Activated CD4-positive, alpha-beta T cell treated with anti-CD3 and anti-CD28 coated beads, Interleukin-2, amount 10 ng/mL, durations not matched to agents 7 days and 5 days (primary cell): ENCODE measurements at regions not wholly inside any gene's neighbourhood (a gene's known extent, or its start where the extent isn't known, plus 50 kb on each side); places are given as distances from the start of the nearest gene placed in this dataset.

Experiments
- CTCF ChIA-PET: fragments of 350-600 bp; sonication (Branson Sonifier 250); formaldehyde crosslinking; loops from one replicate; lab custom pipeline; 2021; ENCODE audit warnings: antibody characterized with exemption; lab: Charles Lee
- POLR2A ChIA-PET: fragments of 350-600 bp; sonication (Branson Sonifier 250); formaldehyde crosslinking; loops from one replicate; lab custom pipeline; 2021; ENCODE audit warnings: antibody characterized with exemption; lab: Charles Lee
- DNase-seq: peaks from one replicate; pipeline ENCODE4 v3.0.0-alpha.2; 2020
- H3K27ac Mint-ChIP-seq: one replicate; pipeline ENCODE4 v1.8.0; 2021; ENCODE audit warnings: mild to moderate bottlenecking, moderate library complexity, mixed read lengths
- H3K27me3 Mint-ChIP-seq: one replicate; pipeline ENCODE4 v1.8.0; 2021; ENCODE audit warnings: mixed read lengths
- H3K36me3 Mint-ChIP-seq: one replicate; pipeline ENCODE4 v1.8.0; 2021; ENCODE audit warnings: low read depth, mixed read lengths
- H3K4me1 Mint-ChIP-seq: one replicate; pipeline ENCODE4 v1.8.0; 2021; ENCODE audit warnings: mixed read lengths
- H3K4me3 Mint-ChIP-seq: one replicate; pipeline ENCODE4 v1.8.0; 2021; ENCODE audit warnings: mild to moderate bottlenecking, moderate library complexity, mixed read lengths
- H3K9me3 Mint-ChIP-seq: one replicate; pipeline ENCODE4 v1.8.0; 2021; ENCODE audit warnings: mixed read lengths

DNA sequence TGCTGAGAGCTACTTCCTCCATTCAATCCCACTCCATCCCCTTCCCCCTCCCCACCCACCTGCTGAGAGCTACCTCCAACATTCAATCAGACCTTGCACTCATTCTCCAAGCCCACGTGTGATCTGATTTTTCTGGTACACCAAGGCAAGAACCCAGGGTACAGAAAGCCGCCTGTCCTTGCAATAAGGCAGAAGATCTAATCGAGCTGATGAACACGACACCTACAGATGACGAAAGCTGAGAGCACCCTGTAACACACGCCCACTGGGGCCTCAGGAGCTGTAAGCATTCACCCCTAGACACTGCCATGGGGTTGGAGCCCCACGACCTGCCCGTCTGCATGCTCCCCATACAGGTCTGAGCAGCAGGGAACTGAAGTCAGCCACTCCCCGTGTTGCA, 58.3 kb downstream of the TRIML1 start:
- H3K4me1 Mint-ChIP-seq = no peaks in the 10 kb centered on the region
- H3K27ac Mint-ChIP-seq = no peak overlapping the region
- no peak overlapping the region for H3K4me3 Mint-ChIP-seq
- H3K27me3 Mint-ChIP-seq = no peaks in the 10 kb centered on the region
- CTCF ChIA-PET = no interaction called here
- DNase-seq = no peak
- POLR2A ChIA-PET = no interaction called here
- peaks cover 16% of the 10 kb centered on the region for H3K9me3 Mint-ChIP-seq
- H3K36me3 Mint-ChIP-seq = no peaks in the 10 kb centered on the region

DNA sequence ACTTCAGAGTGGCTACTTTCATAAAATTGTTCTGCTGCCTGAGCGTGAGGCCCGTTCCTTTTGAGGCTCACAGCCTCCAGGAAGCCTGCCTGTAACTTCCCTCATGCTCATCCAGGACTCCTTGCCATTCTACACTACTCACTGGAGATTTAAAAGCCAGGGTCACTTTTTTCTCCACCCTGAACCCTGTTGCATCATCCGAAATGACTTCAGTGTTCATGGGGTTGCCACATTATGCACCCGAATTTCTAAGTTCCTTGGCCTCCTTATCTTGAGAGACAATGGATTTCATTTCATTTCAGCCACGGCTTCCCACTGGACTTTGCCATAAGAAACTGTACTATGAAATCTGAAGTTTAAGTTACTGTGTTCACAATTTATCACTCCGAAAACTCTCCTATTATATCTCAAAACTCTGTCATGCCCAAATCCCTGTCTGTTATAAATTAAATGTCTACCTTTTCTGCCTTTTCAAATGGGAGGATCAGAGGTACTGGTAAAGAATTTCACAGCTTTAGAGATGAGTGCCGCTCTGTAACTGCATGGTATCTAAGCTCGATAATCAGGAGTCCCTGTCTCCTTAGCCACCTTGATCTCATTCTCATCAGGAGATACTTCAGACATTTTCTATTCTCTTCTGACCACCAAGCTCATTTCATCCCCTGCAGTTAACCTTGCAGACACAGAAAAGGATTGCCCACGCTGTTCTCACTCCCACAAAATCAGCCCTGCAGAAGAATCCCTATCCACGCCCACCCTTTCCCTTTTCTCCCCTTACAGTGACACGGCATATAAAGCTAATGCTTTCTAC, 59.9 kb downstream of the TRIML1 start:
- no peak overlapping the region for H3K4me3 Mint-ChIP-seq
- no peaks in the 10 kb centered on the region for H3K4me1 Mint-ChIP-seq
- H3K36me3 Mint-ChIP-seq = no peaks in the 10 kb centered on the region
- H3K27ac Mint-ChIP-seq = no peak overlapping the region
- DNase-seq = no peak
- peaks cover 16% of the 10 kb centered on the region for H3K9me3 Mint-ChIP-seq
- ChIA-PET CTCF (no interaction called here), POLR2A (no interaction called here)
- H3K27me3 Mint-ChIP-seq = no peaks in the 10 kb centered on the region

- ChIA-PET CTCF (no interaction called here), POLR2A (no interaction called here)
- Mint-ChIP-seq H3K27ac (no peak overlapping the region), H3K36me3 (no peaks in the 10 kb centered on the region), H3K9me3 (peaks cover 20% of the 10 kb centered on the region), H3K4me3 (no peak overlapping the region), H3K4me1 (no peaks in the 10 kb centered on the region), H3K27me3 (no peaks in the 10 kb centered on the region)
- DNase-seq = no peak
Measured at GRCh38 chr4:188201851-188202250, 62.6 kb downstream of the TRIML1 start.

- Mint-ChIP-seq H3K4me3 (no peak overlapping the region), H3K27ac (no peak overlapping the region), H3K9me3 (peaks cover 17% of the 10 kb centered on the region), H3K4me1 (no peaks in the 10 kb centered on the region), H3K27me3 (no peaks in the 10 kb centered on the region), H3K36me3 (no peaks in the 10 kb centered on the region)
- POLR2A ChIA-PET = no interaction called here
- no peak for DNase-seq
- CTCF ChIA-PET = no interaction called here
Measured at GRCh38 chr4:188206783-188207182, 67.5 kb downstream of the TRIML1 start.

DNA sequence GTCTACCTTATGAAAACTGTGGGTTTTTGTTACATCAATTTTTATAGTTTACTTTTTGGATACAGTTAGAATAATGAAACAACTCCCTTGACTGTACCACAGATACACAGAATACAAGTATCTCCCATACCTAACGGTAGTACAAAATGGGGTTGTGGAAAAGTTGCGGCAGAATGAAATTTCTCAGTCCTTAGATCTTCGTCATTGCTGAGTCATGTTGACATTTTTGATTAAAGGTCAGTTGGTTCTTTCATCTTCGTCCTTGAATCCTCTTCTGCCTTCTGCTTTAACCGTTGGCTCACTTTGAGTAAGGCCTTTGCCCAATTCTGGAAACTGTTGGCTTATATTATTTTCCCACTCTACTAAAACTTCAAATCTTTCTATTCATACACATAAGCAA, 75.6 kb downstream of the TRIML1 start:
- no peaks in the 10 kb centered on the region for H3K4me1 Mint-ChIP-seq
- H3K9me3 Mint-ChIP-seq = peaks cover 9% of the 10 kb centered on the region
- H3K36me3 Mint-ChIP-seq = no peaks in the 10 kb centered on the region
- no peaks in the 10 kb centered on the region for H3K27me3 Mint-ChIP-seq
- DNase-seq = no peak
- no peak overlapping the region for H3K4me3 Mint-ChIP-seq
- ChIA-PET POLR2A (no interaction called here), CTCF (no interaction called here)
- no peak overlapping the region for H3K27ac Mint-ChIP-seq

GRCh38 chr4:188218392-188218791, 79.2 kb downstream of the TRIML1 start:
- ChIA-PET POLR2A (no interaction called here), CTCF (no interaction called here)
- no peaks in the 10 kb centered on the region for H3K4me1 Mint-ChIP-seq

DNA sequence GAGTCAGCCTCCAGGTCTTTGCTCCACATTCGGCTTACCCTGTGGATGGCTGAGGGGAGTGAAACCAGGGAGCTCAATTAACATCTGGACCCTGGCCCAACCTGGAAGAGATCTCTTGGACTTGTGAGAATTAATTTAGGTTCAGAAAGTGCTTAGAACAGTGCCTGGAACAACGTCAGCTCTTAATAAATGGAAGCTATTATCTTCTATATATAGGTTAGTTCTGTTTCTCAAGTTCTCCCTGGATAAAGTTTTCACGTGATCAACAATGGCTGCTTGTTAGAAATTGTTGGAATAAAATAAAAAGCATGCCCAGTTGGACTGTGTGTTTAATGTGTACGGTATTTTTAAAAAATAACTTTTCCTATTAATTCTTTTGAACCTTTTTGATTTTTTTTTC, 80.8 kb downstream of the TRIML1 start:
- DNase-seq = no peak
- no peaks in the 10 kb centered on the region for H3K4me1 Mint-ChIP-seq
- POLR2A ChIA-PET = no interaction called here
- no peaks in the 10 kb centered on the region for H3K36me3 Mint-ChIP-seq
- no peaks in the 10 kb centered on the region for H3K27me3 Mint-ChIP-seq
- H3K27ac Mint-ChIP-seq = no peak overlapping the region
- no peak overlapping the region for H3K4me3 Mint-ChIP-seq
- H3K9me3 Mint-ChIP-seq = peaks cover 8% of the 10 kb centered on the region
- CTCF ChIA-PET = no interaction called here

More at GRCh38 chr4:188218392-188218791, 79.2 kb downstream of the TRIML1 start:
- H3K27ac Mint-ChIP-seq = no peak overlapping the region
- H3K4me3 Mint-ChIP-seq = no peak overlapping the region
- H3K9me3 Mint-ChIP-seq = peaks cover 7% of the 10 kb centered on the region
- H3K27me3 Mint-ChIP-seq = no peaks in the 10 kb centered on the region
- no peaks in the 10 kb centered on the region for H3K36me3 Mint-ChIP-seq
- DNase-seq = no peak

DNA sequence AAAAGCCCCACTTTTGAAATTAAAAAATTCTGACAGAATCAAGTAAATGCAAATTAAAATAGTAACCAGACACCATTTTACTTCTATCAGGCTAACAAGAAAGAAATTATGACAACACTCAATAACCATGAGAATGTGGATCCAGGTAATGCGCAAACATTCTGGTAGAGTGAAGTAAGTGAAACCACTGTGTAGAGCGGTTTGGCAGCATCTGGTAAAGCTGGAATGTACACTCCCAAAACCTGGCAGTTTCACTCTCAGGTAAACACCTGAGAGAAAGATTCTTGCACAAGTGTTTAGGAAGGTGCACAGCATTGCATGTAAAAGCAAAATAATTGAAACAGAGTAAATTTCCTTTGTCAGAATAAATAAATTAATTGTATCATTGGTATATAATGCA, 81.8 kb downstream of the TRIML1 start:
- POLR2A ChIA-PET = no interaction called here
- no peak for DNase-seq
- Mint-ChIP-seq H3K27me3 (no peaks in the 10 kb centered on the region), H3K4me1 (no peaks in the 10 kb centered on the region), H3K27ac (no peak overlapping the region), H3K36me3 (no peaks in the 10 kb centered on the region), H3K9me3 (peaks cover 13% of the 10 kb centered on the region), H3K4me3 (no peak overlapping the region)
- CTCF ChIA-PET = no interaction called here

DNA sequence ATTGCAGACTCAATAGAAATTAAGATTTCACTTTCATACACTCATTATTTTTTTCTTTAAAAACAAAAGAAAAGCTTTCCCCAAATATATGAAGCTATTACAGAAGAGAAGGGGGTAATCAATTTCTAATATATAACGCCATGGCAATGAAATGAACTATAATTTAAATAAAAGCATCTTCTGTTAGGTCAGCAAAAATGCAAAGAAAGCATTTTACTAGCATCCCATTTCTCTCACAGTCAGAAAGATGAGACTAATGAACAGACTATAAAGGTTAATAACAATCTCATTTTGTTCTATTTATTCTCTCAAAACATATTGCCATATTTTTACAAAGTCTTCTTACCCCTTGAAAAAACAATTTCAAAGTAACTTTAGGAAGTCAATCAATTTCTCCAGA, 89.0 kb downstream of the TRIML1 start:
- ChIA-PET CTCF (no interaction called here), POLR2A (no interaction called here)
- no peaks in the 10 kb centered on the region for H3K4me1 Mint-ChIP-seq
- H3K9me3 Mint-ChIP-seq = peaks cover 13% of the 10 kb centered on the region
- H3K36me3 Mint-ChIP-seq = no peaks in the 10 kb centered on the region
- H3K27ac Mint-ChIP-seq = no peak overlapping the region
- H3K27me3 Mint-ChIP-seq = no peaks in the 10 kb centered on the region
- no peak for DNase-seq
- H3K4me3 Mint-ChIP-seq = no peak overlapping the region

DNA sequence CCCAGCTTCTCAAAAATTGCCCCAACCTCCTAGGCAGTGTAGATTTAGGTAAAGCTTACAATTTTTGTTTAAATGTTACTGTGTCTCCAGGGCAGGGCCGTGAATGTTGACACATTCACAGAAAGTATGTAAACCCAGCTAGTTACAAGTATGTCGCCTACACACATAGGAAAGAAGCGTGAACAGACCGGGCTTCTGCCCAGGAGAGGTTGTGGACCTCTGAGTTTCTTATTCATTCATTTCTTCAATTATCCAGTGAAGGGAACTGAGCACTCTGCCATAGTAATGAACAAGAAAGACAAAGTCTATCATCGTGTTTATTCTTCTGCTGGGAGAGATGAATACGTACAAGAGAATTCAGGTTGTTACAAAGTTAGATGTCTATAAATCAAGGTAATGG, 93.2 kb downstream of the TRIML1 start:
- no peaks in the 10 kb centered on the region for H3K4me1 Mint-ChIP-seq
- H3K9me3 Mint-ChIP-seq = peaks cover 6% of the 10 kb centered on the region
- DNase-seq = no peak
- ChIA-PET POLR2A (no interaction called here), CTCF (no interaction called here)
- H3K4me3 Mint-ChIP-seq = no peak overlapping the region
- no peak overlapping the region for H3K27ac Mint-ChIP-seq
- H3K27me3 Mint-ChIP-seq = no peaks in the 10 kb centered on the region
- no peaks in the 10 kb centered on the region for H3K36me3 Mint-ChIP-seq

DNA sequence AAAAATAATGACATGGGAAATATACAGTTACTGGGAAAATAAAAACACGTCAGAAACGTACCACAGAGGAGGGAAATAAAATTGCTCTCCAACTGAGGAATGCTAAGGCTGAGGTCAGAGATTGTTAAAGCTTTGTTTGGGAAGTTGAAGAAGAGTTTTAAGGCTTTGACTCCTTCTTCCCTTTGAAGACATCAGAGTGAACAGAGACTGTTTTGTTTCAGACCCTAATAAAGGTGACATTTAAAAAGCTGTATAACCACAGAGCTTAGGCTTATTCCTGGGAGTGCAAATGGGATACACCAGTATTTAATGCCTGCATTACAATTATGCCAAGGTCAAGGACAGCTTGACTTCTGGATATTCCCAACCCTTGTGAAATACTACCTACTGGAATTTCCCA, 102.8 kb downstream of the TRIML1 start:
- POLR2A ChIA-PET = no interaction called here
- no peaks in the 10 kb centered on the region for H3K27me3 Mint-ChIP-seq
- no peak overlapping the region for H3K4me3 Mint-ChIP-seq
- H3K36me3 Mint-ChIP-seq = no peaks in the 10 kb centered on the region
- DNase-seq = no peak
- peaks cover 10% of the 10 kb centered on the region for H3K9me3 Mint-ChIP-seq
- CTCF ChIA-PET = no interaction called here
- no peak overlapping the region for H3K27ac Mint-ChIP-seq
- no peaks in the 10 kb centered on the region for H3K4me1 Mint-ChIP-seq

GRCh38 chr4:188245651-188246050, 106.4 kb downstream of the TRIML1 start:
- Mint-ChIP-seq H3K4me1 (no peaks in the 10 kb centered on the region), H3K27me3 (no peaks in the 10 kb centered on the region), H3K9me3 (peaks cover 10% of the 10 kb centered on the region), H3K27ac (no peak overlapping the region), H3K36me3 (no peaks in the 10 kb centered on the region), H3K4me3 (no peak overlapping the region)
- CTCF ChIA-PET = no interaction called here
- POLR2A ChIA-PET = no interaction called here
- DNase-seq = no peak

- POLR2A ChIA-PET = no interaction called here
- no peak for DNase-seq
- peaks cover 15% of the 10 kb centered on the region for H3K9me3 Mint-ChIP-seq
- CTCF ChIA-PET = no interaction called here
- no peak overlapping the region for H3K4me3 Mint-ChIP-seq
- H3K27ac Mint-ChIP-seq = no peak overlapping the region
- no peaks in the 10 kb centered on the region for H3K36me3 Mint-ChIP-seq
- no peaks in the 10 kb centered on the region for H3K27me3 Mint-ChIP-seq
- no peaks in the 10 kb centered on the region for H3K4me1 Mint-ChIP-seq
Measured at GRCh38 chr4:188246488-188246887, 107.2 kb downstream of the TRIML1 start.

- H3K27me3 Mint-ChIP-seq = no peaks in the 10 kb centered on the region
- peaks cover 13% of the 10 kb centered on the region for H3K9me3 Mint-ChIP-seq
- no peaks in the 10 kb centered on the region for H3K4me1 Mint-ChIP-seq
- no peak overlapping the region for H3K4me3 Mint-ChIP-seq
- POLR2A ChIA-PET = no interaction called here
- DNase-seq = no peak
- CTCF ChIA-PET = no interaction called here
- no peaks in the 10 kb centered on the region for H3K36me3 Mint-ChIP-seq
- H3K27ac Mint-ChIP-seq = no peak overlapping the region
Measured at GRCh38 chr4:188254211-188254610, 115.0 kb downstream of the TRIML1 start.
